B cell (primary cell): ENCODE measurements at regions not wholly inside any gene's neighbourhood (a gene's known extent, or its start where the extent isn't known, plus 50 kb on each side); places are given as distances from the start of the nearest gene placed in this dataset.

Experiments used
- ATAC-seq: fragments of 200-7000 bp; cut with Tn5 transposase; one replicate; pipeline ENCODE4 v1.10.0; 2021; ENCODE audit warnings: low read depth, mild to moderate bottlenecking, moderate number of reproducible peaks, moderate library complexity
- CTCF ChIA-PET: fragments of 350-600 bp; sonication (Branson Sonifier 250); formaldehyde crosslinking; loops from one replicate; lab custom pipeline; 2021; ENCODE audit warnings: antibody characterized with exemption, inconsistent platforms; lab: Charles Lee
- POLR2A ChIA-PET: fragments of 350-600 bp; sonication (Branson Sonifier 250); formaldehyde crosslinking; loops from one replicate; lab custom pipeline; 2021; ENCODE audit warnings: antibody characterized with exemption; lab: Charles Lee
- DNase-seq: peaks from one replicate; pipeline ENCODE4 v3.0.0; 2013
- H2AFZ ChIP-seq: 2 replicates; pipeline ENCODE4 v1.6.1; 2012; ENCODE audit warnings: mild to moderate bottlenecking, low read depth, low read length; ENCODE audit not compliant: insufficient read depth, poor library complexity, severe bottlenecking
- H3K27ac ChIP-seq, 2 donors: 1 replicate in 1 of 2; 2 replicates in 1 of 2; pipeline ENCODE4 v1.5.1; 2012 to 2013; ENCODE audit warnings: low read length in 2 of 2, mild to moderate bottlenecking in 2 of 2, moderate library complexity in 1 of 2
- H3K27me3 ChIP-seq, 4 experiments: fragments of 200-600 bp in 1 of 4; sonication (generic) in 1 of 4; replicated peaks in 1 of 4; 1 replicate in 2 of 4; 2 replicates in 2 of 4; pipeline versions ENCODE4 v1.6.1 to v1.7.0; 2013 to 2016; ENCODE audit warnings: low read length in 3 of 4, mild to moderate bottlenecking in 2 of 4, mixed read lengths in 1 of 4, moderate library complexity in 1 of 4; ENCODE audit not compliant: insufficient read depth in 4 of 4, control insufficient read depth in 3 of 4; ENCODE audit errors: control extremely low read depth in 1 of 4
- H3K36me3 ChIP-seq, 2 experiments: replicated peaks in 1 of 2; 1 replicate in 1 of 2; 2 replicates in 1 of 2; pipeline versions ENCODE4 v1.6.1 to v1.7.1; 2013; ENCODE audit warnings: low read length in 1 of 2; ENCODE audit not compliant: insufficient read depth in 2 of 2, control insufficient read depth in 1 of 2; ENCODE audit errors: control extremely low read depth in 1 of 2, extremely low read depth in 1 of 2
- H3K4me1 ChIP-seq, 2 donors: fragments of 200-600 bp in 1 of 2; sonication (generic) in 1 of 2; 1 replicate in 1 of 2; 2 replicates in 1 of 2; pipeline versions ENCODE4 v1.5.1 to v1.6.1; 2013 to 2017; ENCODE audit warnings: low read length in 2 of 2; ENCODE audit not compliant: control insufficient read depth in 2 of 2, insufficient read depth in 2 of 2
- H3K4me2 ChIP-seq: replicated peaks from 2 replicates; pipeline ENCODE3; 2012; ENCODE audit warnings: mild to moderate bottlenecking, low read depth, low read length; ENCODE audit not compliant: poor library complexity, severe bottlenecking
- H3K4me3 ChIP-seq, 5 experiments: fragments of 200-600 bp in 1 of 5; sonication (generic) in 1 of 5; 1 replicate in 3 of 5; 2 replicates in 2 of 5; pipeline versions ENCODE4 v1.5.1 to v1.7.0; 2011 to 2016; ENCODE audit warnings: low read length in 4 of 5, mild to moderate bottlenecking in 4 of 5, low read depth in 2 of 5, control low read depth in 1 of 5, moderate library complexity in 1 of 5; ENCODE audit not compliant: insufficient read depth in 1 of 5; ENCODE audit errors: control extremely low read depth in 1 of 5, extremely low read depth in 1 of 5
- H3K79me2 ChIP-seq: fragments of 200-600 bp; sonication (generic); one replicate; pipeline ENCODE4 v1.6.0; 2016; ENCODE audit warnings: low read length; ENCODE audit not compliant: control insufficient read depth, insufficient read depth
- H3K9ac ChIP-seq: fragments of 200-600 bp; sonication (generic); 2 replicates; pipeline ENCODE4 v1.6.1; 2017; ENCODE audit warnings: mild to moderate bottlenecking, low read length, moderate library complexity
- H3K9me3 ChIP-seq, 3 donors: one replicate each; pipeline versions ENCODE4 v1.6.1 to v1.7.1; 2013; ENCODE audit warnings: low read length in 2 of 3; ENCODE audit not compliant: control insufficient read depth in 2 of 3, insufficient read depth in 1 of 3; ENCODE audit errors: control extremely low read depth in 1 of 3
- H4K20me1 ChIP-seq: 2 replicates; pipeline ENCODE4 v1.6.0; 2012; ENCODE audit warnings: mild to moderate bottlenecking, low read length; ENCODE audit not compliant: insufficient read depth, control insufficient read depth, poor library complexity, severe bottlenecking
- H3K27ac Mint-ChIP-seq: one replicate; pipeline ENCODE4 v1.8.0; 2021; ENCODE audit warnings: mixed read lengths
- H3K27me3 Mint-ChIP-seq: one replicate; pipeline ENCODE4 v1.8.0; 2021; ENCODE audit warnings: mixed read lengths
- H3K4me1 Mint-ChIP-seq: one replicate; pipeline ENCODE4 v1.8.0; 2021; ENCODE audit warnings: mixed read lengths
- H3K4me3 Mint-ChIP-seq: one replicate; pipeline ENCODE4 v1.8.0; 2021; ENCODE audit warnings: mixed read lengths
- H3K9me3 Mint-ChIP-seq: one replicate; pipeline ENCODE4 v1.8.0; 2022; ENCODE audit warnings: mixed read lengths; ENCODE audit not compliant: insufficient read depth
- CTCF ChIP-seq: fragments of 200-600 bp; IDR thresholded peaks from one replicate; pipeline ENCODE4 v1.8.0; 2022; ENCODE audit warnings: antibody characterized with exemption, mild to moderate bottlenecking
- EZH2 ChIP-seq: IDR thresholded peaks from 2 replicates; pipeline ENCODE4 v1.6.1; 2012; ENCODE audit warnings: borderline replicate concordance, low read depth, mild to moderate bottlenecking, moderate library complexity, low read length; ENCODE audit not compliant: insufficient read depth, poor library complexity, severe bottlenecking
- WGBS: methylation state at CpG from one replicate; pipeline ENCODE4 v1.1.5; 2013; ENCODE audit warnings: missing lambda C conversion rate; ENCODE audit not compliant: insufficient coverage; 5-methylcytosine and 5-hydroxymethylcytosine counted together
- intact Hi-C: fragments of 100-400 bp; cut with micrococcal nuclease; formaldehyde crosslinking; loops from one replicate; pipeline ENCODE4 v1.10.0; 2022

DNA sequence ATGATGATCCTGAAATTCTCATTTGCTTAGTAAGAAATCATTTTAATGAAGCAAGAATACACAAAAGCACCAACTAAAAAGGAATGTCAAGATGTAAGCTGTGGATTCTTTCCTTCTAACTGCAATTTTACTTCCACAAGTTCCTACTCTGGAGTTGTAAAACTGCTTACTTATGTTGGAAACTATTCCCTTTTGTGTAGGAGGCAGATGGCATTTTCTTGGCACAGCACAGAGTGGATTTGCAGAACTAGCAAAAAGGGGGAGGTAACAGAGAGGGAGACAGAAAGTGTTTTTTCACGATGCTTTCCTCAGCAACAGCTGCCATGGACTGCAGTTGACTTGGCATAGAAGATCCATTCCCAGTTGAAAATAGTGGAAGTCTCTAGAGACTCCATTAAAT is 1112.0 kb upstream of the RAG2 start:
- Histone ChIP-seq H3K27ac (no peak overlapping the region), H3K36me3 (no peaks in the 10 kb centered on the region), H3K4me3 (no peak overlapping the region), H3K27me3 (no peaks in the 10 kb centered on the region), H3K9ac (no peak overlapping the region), H3K9me3 (no peaks in the 10 kb centered on the region), H3K79me2 (no peaks in the 10 kb centered on the region), H2AFZ (no peak overlapping the region), H4K20me1 (no peaks in the 10 kb centered on the region), H3K4me2 (no peak overlapping the region), H3K4me1 (no peaks in the 10 kb centered on the region)
- Mint-ChIP-seq H3K27me3 (no peaks in the 10 kb centered on the region), H3K4me3 (no peak overlapping the region), H3K4me1 (no peaks in the 10 kb centered on the region), H3K27ac (no peak overlapping the region), H3K9me3 (no peaks in the 10 kb centered on the region)
- CTCF ChIA-PET, result no interaction called here
- no peak for DNase-seq
- no peak for TF ChIP-seq CTCF
- no peak for TF ChIP-seq EZH2
- intact Hi-C loops, result no loop called here
- no CpG with 5 or more reads among the region's 1 CpG for WGBS
- no peak for ATAC-seq
- POLR2A ChIA-PET, result no interaction called here

- H3K27ac Mint-ChIP-seq, result no peak overlapping the region
- H3K79me2 ChIP-seq, result no peaks in the 10 kb centered on the region
- H3K4me3 ChIP-seq, result no peak overlapping the region
- no CpG with 5 or more reads among the region's 2 CpGs for WGBS
- intact Hi-C loops, result no loop called here
- POLR2A ChIA-PET, result no interaction called here
- H3K27ac ChIP-seq, result no peak overlapping the region
- H3K4me1 ChIP-seq, result no peaks in the 10 kb centered on the region
- H3K9ac ChIP-seq, result no peak overlapping the region
- H2AFZ ChIP-seq, result no peak overlapping the region
- H3K9me3 Mint-ChIP-seq, result no peaks in the 10 kb centered on the region
- H3K4me3 Mint-ChIP-seq, result no peak overlapping the region
- CTCF ChIA-PET, result no interaction called here
- H3K36me3 ChIP-seq, result no peaks in the 10 kb centered on the region
- ATAC-seq (no peak), DNase-seq (no peak)
- H3K9me3 ChIP-seq, result no peaks in the 10 kb centered on the region
- no peaks in the 10 kb centered on the region for H3K27me3 Mint-ChIP-seq
- no peak for TF ChIP-seq CTCF
- no peak for TF ChIP-seq EZH2
- no peaks in the 10 kb centered on the region for H3K27me3 ChIP-seq
- no peaks in the 10 kb centered on the region for H3K4me1 Mint-ChIP-seq
- no peak overlapping the region for H3K4me2 ChIP-seq
- no peaks in the 10 kb centered on the region for H4K20me1 ChIP-seq
These were observed 1106.8 kb upstream of the RAG2 start for GRCh38 chr11:37704791-37705190.
